ENCODE measurements at regions not wholly inside any gene's neighbourhood (a gene's known extent, or its start where the extent isn't known, plus 50 kb on each side); places are given as distances from the start of the nearest gene placed in this dataset.
A peak's percentile ranks its signal among the peaks of the same experiment; 100 is the strongest.

- DNase-seq = no peak
These were observed 60.1 kb downstream of the NABP1 start for GRCh38 chr2:191738003-191738402.

DNA sequence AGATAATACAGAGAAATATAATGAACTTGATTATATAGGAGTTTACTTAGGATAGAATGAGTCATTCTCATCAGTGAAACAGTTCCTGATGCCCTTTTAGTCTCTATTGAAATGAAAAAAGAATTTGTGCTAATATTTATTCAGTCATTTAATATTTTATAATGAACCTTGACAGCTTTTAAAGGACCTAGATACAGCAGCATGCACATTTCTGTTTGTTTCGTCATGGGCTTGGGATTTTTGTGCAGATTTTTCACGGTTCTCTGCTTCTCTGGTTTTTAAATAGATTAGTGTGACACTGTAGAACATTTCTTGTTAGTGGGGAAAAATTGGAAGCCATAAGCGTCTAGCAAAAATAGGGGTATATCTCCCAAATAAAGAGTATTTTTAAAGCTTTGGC is 60.7 kb downstream of the NABP1 start:
- DNase-seq = no peak

DNA sequence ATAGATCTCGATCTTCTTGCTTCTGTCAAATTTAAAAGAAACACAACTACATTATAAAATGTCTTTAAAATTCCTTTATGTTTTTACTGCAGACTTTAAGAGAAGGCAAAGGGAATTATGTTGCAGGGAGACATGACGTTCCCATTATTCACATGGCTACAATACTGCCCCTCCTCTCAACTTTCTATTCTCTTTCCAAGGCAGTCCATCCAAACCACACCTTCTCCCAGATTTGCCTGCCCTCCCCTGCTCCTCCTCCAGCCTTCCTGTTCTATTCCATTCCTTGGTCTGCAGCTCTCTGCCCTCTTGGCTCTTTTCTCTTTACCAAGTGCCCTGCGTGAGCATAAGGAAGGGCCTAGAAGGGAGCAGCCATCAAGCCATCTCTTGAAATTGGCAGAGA is 61.3 kb downstream of the NABP1 start:
- DNase-seq = no peak

GRCh38 chr2:191740016-191740419 is 62.1 kb downstream of the NABP1 start:
- peak; percentile 40 for DNase-seq

- DNase-seq = no peak
These were observed 62.8 kb downstream of the NABP1 start for GRCh38 chr2:191740759-191741158.

DNA sequence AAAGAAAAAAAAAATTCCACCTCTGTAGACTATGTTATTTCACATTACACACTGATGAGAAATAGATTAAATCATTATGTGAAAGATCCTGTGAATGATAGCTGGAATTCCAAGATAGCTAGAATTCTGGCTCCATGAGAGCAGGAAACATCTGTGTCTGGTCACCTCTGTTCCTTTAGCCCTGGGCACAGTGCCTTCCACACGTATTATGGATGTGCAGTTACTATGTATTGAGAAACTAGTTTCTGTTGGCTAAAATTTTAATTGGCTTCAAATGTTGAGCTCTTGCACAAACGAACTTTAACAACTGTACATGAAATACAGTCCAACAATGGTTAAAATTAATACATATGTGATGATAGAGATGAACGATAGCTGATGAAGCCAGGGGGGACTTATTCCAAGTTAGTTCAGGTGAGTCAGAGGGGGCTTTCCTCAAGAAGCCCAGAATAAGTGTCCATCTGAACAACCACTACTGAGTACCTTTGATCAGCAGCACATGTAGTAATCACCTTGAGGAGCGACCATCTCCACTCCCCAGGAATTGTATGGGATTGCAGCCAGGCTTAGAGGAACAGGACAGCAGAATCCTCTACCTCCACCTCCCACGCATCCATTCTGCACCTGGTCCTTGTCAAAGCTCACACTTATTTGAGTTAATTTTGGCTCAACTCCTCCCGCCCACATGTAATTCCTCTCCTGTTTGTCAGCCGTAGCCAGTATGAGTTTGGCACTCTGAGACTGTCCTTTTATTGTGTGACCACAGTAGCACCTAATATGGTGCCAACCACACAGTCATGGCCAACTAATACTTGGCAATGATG is 68.6 kb downstream of the NABP1 start:
- no peak for DNase-seq

DNA sequence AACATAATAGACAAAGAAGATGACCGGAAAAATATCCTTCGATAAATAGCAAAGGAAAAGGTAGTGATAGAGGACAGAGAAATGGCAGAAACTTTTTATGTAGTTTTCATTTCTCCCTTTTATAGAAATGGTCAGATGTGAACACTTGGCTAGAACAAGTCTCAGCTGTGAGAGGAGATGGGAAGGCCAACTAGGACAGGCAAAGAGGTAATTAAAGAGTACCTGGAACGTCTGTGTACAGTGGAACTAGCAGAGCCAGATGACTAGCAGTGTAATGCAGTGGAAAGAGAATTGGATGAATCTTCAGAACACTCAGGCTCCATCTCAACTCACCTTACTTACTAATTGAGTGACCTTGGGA is 69.2 kb downstream of the NABP1 start:
- DNase-seq = no peak

DNA sequence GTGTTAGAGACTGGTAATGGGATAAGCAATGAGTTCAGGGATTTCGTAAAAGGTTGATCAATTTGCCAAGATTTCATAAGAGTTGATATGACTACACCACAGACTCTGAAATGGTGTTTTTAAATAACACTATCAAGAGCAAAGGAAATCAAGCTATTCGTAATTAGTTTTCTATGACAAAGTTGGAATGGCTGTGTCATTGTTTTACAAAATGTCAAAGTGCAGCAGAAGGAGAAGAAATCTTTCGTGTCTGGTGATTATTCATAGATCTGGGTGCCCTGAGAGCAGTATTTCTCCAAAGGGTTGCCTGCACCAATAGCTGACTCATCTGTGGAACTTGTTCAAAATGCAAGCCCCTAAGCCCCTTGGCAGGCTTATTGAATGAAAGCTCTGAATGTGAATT is 70.1 kb downstream of the NABP1 start:
- DNase-seq = no peak

GRCh38 chr2:191748528-191749180 is 70.7 kb downstream of the NABP1 start:
- no peak for DNase-seq

DNA sequence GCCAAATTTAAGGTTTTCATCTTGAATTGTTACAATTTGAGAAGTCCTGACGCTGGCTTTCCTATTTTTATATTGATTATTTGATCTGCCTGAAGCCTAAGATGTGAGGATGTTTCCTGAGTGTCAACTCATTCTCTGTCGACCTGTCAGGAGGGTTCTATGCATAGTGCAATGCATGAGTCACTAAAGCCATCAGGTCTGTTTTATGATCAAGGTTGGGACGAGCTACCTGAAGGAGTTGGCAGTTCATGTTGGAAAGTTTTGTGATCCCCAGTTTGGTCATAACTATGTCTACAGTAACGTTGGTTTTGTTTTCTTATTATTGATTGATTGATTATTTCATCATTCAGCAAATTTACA is 71.2 kb downstream of the NABP1 start:
- no peak for DNase-seq

- no peak for DNase-seq
These were observed 76.2 kb downstream of the NABP1 start for GRCh38 chr2:191754103-191754502.

DNA sequence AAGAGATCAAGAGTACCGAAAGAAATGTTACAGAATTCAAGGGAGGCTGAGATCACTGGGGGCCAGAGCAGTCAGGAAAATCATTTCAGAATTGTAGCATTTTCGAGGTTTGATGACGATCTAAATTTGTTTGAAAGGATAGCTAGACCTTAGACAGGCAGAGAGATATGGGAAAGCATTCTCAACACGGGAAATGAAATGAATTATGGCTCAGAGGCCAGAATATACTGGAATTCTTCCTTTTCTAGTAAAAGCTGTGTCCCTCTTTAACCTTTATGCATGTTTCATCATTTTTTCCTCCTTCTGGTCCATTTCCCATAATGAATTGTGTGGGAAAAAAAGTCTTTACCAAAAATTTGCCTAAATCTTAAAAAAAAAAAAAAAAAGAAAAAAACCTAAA is 78.8 kb downstream of the NABP1 start:
- no peak for DNase-seq

DNA sequence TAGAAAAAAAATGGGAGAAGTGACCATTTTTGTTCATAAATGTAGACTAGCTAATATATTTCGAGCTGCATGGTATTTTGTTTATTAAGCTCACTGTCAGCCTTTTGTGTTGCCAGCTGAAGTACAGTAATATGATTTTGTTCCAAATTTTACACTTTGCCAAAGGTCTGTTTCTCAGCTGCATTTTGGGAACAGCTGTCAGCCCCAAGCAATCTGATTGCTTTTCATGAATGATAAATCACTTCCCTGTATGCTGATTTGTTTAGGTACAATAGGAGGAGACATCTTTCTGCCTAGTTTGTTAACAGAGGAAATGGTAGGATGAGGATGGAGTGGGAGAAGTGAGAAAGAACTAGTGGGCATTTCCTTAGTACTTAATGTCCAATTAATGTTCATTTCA is 79.3 kb downstream of the NABP1 start:
- no peak for DNase-seq

DNA sequence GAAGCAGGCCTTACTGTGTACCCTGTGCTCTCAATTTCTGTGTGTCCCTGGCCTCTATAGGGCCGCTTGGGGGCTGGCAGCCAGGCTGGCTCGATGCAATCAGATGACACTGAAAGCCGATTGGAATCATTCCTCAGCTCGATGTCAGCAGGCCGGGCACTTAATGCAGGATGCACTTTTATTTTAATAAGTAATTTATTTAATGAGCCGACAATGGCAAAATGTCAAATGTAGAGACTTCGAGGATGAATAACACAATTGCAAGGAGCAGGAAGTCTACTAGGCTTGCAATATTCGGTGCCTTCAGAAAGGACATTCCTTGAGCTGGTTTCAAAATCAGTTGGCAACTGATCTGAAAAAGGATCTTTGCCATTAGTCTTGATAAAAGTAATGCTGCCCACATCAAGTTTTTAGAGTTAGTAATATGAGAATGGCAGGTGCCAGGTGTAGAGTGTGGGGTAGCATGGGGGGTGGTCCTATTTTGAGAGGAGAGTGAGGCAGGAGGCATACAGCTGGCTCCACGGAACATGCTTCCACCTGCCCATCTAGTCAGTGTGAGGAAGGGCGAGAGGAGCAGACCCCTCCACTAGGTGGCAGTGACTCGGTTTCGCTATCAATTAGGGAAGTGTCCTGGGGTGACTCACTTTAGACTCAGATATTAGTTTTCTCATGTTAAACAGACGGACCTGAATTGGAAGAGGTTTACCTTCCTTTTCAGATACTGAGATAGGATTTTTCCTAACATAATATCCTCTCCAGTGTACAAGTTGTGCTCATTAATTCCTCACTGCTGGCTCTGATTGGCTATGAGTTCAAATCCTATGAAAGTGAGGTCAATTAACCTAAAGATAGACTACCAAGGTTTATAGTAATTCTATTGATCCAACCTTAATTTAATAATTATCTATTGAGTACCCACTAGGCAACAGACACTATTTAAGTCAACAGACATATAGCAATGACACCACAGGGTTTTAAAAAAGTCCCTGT is 80.9 kb downstream of the NABP1 start:
- DNase-seq = peak; percentile 56

GRCh38 chr2:191759680-191760079 is 81.7 kb downstream of the NABP1 start:
- no peak for DNase-seq

- DNase-seq = no peak
These were observed 82.8 kb downstream of the NABP1 start for GRCh38 chr2:191760655-191761262.

GRCh38 chr2:191773136-191773535 is 73.8 kb downstream of the CAVIN2 start:
- DNase-seq = no peak

DNA sequence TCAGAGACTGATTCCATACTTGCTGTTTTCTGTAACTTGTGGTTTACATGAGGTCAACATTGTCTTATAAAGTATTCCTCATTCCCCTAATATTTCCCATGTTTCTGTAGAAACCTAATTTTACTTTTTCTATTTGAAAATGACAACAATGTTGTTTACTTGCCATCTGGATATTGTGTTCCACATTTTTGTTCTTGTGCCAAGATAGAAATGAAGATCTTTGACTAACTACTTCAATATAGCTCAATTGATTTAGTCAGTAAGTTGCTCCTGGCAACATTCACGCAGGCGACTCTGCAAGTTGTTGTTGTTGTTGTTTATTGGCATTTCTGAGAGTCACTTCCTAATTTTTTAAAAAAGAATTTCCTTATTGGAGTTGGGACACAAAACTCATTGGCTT is 69.5 kb downstream of the CAVIN2 start:
- no peak for DNase-seq

DNA sequence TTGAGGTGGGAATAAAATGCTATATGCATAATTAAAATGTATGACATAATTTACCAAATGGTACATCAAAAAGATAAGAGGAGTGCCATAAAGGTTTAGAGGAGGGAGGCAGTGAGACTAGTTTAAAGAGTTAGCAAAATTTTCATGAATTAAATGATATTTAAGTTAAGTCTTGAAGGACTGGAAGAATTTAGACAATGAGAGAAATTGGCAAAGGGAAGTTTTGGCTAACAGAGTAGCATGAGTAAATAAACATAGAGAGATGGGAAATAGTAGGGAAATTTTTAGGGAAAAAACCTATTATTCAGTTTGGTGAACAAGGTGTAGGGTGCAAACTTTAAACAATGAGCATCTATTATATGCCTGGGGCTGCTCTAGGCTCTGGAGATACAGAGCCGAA is 68.8 kb downstream of the CAVIN2 start:
- DNase-seq = no peak

- no peak for DNase-seq
These were observed 64.5 kb downstream of the CAVIN2 start for GRCh38 chr2:191782351-191782750.

GRCh38 chr2:191783416-191783815 is 63.5 kb downstream of the CAVIN2 start:
- no peak for DNase-seq

Measured in stimulated activated CD4-positive, alpha-beta T cell treated with anti-CD3 and anti-CD28 coated beads, Interleukin-4, amount 100 ng/mL, for 24 hours (primary cell).